GM21576 (cell line): ENCODE measurements at regions not wholly inside any gene's neighbourhood (a gene's known extent, or its start where the extent isn't known, plus 50 kb on each side); places are given as distances from the start of the nearest gene placed in this dataset.
"Not testable (repeated sequence)": the region's sequence is repeated elsewhere in the genome, so short reads cannot be mapped to it uniquely, and the experiment has no call there.

ENCODE experiments used
- ATAC-seq: cut with Tn5 transposase; IDR thresholded peaks from one replicate; pipeline ENCODE4 v1.9.1; 2021; ENCODE audit warnings: mild to moderate bottlenecking, moderate library complexity; ENCODE audit not compliant: unreplicated experiment

DNA sequence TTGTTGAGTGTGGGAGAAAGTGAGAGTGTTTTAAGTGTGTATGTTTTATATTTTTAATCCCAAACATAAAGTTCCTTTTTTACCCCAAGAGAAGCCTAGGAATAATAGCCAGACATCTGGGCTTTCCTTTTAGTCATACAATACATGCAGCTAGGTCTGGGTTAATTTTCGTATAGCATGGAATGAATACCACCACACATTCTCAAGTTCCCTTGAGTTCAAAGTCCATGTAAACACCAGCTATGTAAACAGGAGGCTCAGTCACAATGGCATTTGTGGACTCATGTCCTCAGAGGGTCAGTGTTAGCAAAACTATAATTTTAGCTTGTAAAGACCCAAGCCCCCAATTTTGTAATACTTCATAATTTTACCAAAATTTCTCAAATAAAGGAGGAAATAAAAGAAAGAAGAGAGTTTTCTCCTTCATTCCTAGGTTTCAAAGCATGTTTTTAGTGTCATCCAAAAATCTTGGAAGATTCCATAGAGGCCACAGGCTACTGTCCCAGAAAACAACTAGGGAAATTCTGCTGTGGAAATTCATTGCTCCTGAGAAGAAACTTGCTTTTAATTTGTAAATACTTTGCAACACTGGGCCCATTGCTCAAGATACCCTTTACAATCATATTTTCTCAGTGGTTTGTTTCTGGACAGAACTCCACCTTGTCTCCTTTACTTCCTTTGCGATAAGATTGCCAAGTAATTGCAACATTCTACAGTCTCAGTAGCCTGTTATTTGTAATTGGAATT lies 671.2 kb downstream of the COL12A1 start:
- no peak for ATAC-seq

GRCh38 chr6:74519163-74519562 lies 686.7 kb downstream of the COL12A1 start:
- no peak for ATAC-seq

DNA sequence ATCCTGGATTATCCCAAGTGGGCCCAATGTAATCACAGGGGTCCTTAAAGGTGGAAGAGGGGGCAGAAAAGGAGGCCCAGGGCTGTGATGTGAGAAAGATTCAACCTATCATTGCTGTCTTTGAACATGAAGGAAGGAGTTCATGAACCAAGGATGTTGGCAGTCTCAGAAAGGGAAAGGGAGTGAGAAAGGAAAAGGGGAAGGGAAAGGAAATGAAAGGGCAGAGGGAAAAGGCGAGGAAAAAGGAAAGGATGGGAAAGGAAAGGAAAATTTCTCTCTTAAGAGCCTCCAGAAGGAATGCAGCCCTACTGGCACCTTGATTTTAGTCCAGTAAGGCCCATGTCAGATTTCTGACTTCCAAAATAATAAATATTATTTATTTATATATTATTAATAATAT lies 687.8 kb downstream of the COL12A1 start:
- ATAC-seq = no peak

- no peak for ATAC-seq
Measured at GRCh38 chr6:74510878-74511277, 695.0 kb downstream of the COL12A1 start.

GRCh38 chr6:74507649-74508048 lies 698.2 kb downstream of the COL12A1 start:
- no peak for ATAC-seq

DNA sequence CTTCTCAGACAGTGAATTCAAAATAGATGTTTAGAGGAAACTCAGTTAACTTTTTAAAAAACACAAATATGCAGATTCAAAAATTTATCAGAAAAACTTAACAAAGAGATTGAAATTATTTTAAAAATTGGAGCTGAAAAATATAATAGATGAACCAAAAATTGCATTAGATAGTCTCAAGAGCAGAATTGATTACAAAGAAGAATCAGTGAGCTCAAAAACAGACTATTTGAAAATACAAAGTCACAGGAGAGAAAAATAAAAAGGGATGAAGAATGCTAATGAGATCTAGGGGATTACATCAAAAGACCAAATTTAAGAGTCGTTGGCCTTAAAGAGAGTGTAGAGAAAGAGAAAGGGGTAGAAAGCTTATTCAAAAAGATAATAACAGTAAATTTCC lies 700.5 kb downstream of the COL12A1 start:
- ATAC-seq = no peak

GRCh38 chr6:74504941-74505340 lies 700.9 kb downstream of the COL12A1 start:
- ATAC-seq = no peak

DNA sequence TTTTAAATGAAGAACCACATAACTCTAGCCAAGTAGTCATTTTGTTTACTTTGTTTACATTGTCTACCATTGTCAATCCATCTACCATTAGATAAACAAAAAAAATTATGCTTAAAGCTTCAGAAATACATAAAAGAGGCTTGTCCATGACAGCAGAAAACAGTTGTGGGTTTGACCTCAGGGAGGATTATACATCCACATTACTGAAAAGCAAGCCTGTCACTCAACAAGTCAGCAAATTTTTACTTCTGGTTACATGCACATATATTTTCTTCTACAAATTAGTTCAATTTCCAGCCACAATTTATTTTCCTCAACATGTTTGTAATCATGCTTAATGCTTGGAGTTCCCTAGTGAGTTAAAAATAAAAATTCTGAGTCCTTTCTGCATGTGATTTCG lies 713.3 kb downstream of the COL12A1 start:
- ATAC-seq = no peak

DNA sequence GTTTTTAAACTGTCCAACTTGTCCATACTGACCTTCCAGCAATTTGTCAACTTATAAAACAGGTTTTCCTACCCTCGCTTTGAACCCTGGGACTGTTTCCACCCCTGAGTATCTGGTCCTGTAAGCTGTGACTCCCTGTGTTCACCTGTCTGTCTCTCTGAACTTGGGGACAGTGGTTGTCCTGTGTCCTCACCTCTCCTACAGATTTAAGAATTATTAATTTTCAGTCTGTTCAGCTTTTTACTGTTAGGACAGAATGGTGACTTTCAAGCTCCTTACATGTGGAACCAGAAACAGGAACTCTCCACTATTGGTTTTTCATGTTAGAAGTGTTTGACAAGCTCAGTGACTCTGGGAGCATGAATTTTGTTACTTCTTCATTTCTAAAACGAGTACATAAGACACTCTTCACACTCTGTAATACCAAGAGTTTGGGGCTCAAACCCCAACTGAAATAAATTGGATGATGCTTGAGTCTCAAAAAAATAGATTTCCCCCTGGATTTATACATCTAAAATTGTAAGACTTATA lies 713.9 kb downstream of the COL12A1 start:
- ATAC-seq = no peak

DNA sequence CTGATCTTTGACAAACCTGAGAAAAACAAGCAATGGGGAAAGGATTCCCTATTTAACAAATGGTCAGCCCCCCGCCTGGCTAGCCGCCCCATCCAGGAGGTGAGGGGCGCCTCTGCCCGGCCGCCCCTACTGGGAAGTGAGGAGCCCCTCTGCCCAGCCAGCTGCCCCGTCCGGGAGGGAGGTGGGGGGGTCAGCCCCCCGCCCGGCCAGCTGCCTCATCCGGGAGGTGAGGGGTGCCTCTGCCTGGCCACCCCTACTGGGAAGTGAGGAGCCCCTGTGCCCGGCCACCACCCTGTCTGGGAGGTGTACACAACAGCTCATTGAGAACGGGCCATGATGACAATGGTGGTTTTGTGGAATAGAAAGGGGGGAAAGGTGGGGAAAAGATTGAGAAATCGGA lies 717.1 kb downstream of the COL12A1 start:
- not testable (repeated sequence) for ATAC-seq

GRCh38 chr6:74482180-74482579 lies 723.7 kb downstream of the COL12A1 start:
- no peak for ATAC-seq

DNA sequence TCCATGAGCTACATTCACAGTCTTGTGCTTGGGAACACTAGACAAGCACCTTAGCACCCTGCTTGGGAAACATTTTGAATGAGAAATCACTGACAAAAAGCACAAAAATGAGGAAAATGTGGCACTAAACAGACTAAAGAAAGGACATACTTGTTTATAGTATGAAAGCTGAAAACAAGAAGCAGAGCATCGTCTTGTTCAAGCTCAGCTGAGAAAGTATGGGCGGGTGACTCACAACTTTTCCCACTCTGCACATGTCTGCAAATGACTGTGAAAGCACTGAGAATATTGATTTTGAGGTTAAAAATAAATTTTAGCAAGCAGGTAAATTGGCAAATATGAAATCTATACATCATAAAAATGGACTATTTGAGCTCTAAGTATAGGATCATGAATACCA lies 725.3 kb downstream of the COL12A1 start:
- no peak for ATAC-seq

DNA sequence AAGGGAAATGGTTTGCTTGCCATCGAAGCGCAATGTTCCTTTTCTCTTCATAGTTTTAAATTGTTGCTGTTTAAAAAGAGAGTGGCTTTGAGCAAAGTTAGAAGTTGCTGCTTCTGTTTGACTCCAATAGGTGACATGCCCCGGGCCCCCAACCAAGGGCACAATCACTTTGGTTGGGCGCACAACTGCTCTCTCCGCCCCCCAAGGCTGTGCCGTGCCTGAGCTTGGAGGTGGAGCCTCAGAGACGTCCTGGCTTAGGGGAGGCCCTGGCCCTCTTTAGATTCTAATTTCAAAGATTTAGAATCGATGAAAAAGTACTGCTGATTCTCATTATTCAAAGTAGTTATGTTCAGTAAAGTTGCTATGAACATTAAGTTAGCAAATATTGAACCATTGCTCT lies 725.9 kb downstream of the COL12A1 start:
- no peak for ATAC-seq

DNA sequence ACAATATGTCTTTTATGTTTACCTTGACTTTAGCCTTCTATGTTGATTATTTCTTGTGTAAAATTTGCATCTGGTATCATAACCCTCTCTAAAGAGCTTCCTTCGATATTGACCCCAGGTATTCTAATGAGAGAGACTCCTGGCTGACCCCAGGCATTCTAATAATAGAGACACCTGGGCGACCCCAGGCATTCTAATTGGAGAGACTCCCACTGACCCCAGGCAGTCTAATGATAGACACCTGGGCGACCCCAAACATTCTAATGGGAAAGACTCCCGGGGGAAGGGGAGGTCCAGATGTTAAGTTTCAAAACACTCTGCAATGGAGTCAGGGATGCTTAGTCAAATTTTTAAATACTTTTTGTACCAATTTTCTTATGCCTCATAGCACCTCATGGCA lies 726.4 kb downstream of the COL12A1 start:
- no peak for ATAC-seq

DNA sequence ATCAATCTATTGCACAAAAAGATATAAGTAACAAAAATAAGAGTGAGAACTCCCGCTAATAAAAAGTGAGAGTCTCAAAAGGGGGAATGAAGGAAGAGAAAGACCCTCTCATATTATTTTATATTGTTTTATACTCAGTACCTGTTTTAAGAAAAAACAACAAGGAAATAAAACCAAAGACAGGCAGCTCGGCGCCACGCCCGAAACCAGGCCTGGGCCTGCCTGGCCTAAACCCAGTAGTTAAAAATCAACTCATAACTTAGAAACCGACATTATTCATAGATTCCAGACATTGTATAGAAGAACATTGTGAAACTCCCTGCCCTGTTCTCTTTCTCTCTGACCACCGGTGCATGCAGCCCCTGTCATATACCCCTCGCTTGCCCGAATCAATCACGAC lies 731.8 kb downstream of the COL12A1 start:
- ATAC-seq = not testable (repeated sequence)

DNA sequence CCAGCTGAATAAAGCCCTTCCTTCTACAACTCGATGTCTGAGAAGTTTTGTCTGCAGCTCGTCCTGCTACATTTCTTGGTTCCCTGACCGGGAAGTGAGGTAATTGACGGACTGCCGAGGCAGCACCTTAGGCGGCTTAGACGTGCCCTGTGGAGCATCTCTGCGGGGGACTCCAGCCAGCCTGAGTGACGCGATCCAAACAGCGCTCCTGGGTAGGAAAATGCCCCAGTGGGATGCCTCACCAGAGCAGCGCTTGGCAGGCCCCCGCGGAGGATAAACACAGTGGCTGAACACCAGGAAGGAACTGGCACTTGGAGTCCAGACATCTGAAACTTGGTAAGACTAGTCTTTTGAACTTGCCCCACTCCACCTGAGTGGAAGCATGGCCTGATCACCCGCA lies 737.3 kb downstream of the COL12A1 start:
- not testable (repeated sequence) for ATAC-seq

- no peak for ATAC-seq
Measured at GRCh38 chr6:74467533-74468215, 738.2 kb downstream of the COL12A1 start.

GRCh38 chr6:74466572-74466971 lies 739.3 kb downstream of the COL12A1 start:
- ATAC-seq = no peak

DNA sequence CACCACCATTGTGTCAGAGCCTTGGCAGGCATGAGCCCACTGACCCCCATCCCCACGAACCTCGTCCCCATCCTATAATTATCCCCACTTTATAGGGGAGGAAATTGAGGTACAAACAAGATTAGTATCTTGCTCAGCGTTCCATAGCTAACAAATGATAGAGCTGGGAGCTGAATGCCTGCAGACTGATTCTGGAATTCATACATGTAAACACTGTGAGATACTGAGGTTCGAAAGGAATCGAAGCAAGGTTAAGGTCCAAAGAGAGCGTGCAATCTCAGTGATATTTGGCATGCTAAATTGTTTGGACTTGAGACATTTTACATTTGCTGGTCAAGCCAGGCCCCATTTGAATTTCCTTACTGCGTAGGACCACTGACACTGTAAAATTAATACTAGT lies 746.6 kb downstream of the COL12A1 start:
- ATAC-seq = no peak

DNA sequence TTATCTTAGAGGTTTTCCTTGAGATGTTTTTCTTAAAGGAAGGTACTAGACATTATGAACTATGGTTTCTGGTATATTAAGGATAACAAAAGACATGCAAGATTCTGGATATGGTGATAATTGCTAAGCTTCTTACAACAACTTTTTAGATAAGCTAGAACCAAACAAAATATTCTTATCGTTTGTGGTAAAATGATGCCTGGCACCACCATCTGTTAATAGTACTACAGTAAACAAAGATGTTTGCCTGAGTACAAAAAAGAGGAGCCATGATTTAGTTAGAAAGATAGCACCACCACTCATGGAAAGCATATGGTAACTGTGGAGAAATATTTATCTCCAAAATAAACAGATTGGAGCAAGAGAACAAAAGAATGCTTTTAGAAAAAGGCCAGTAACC lies 747.3 kb downstream of the COL12A1 start:
- no peak for ATAC-seq

DNA sequence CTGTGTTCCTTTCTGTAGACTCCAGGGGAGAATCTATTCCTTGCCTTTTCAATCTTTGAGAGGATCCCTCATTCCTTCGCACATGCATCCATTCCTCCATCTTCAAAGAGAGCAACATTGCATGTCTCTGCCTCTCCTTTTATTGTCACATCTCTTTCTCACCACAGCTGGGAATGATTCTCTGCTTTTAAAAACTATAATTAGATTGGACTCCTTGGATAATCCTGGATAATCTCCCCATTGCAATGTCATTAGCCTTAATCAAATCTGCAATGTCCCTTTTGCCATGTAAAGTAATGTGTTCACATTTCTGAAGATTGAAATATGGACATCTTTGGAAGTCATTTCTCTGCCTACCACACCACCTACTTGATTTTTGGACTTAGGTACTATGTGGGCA lies 750.1 kb downstream of the COL12A1 start:
- no peak for ATAC-seq

GRCh38 chr6:74451953-74452352 lies 753.9 kb downstream of the COL12A1 start:
- no peak for ATAC-seq
